Stimulated activated naive B cell treated with anti-CD40 and anti-IgM and Interleukin-4, amounts not matched to agents 10 μg/mL and 1 μg/mL and 100 μg/mL, for 72 hours (primary cell): ENCODE measurements at regions not wholly inside any gene's neighbourhood (a gene's known extent, or its start where the extent isn't known, plus 50 kb on each side); places are given as distances from the start of the nearest gene placed in this dataset.
"Not testable (repeated sequence)": the region's sequence is repeated elsewhere in the genome, so short reads cannot be mapped to it uniquely, and the experiment has no call there.

Experiments used
- ATAC-seq, 2 donors: fragments of 150-1000 bp; cut with Tn5 transposase; replicated peaks; 2 replicates each; pipeline ENCODE4 v1.10.0; 2021; ENCODE audit warnings: moderate library complexity in 1 of 2
- DNase-seq: peaks from one replicate; pipeline ENCODE4 v3.0.0; 2021
- H3K27ac Mint-ChIP-seq: one replicate; pipeline ENCODE4 v1.8.0; 2022; ENCODE audit warnings: mild to moderate bottlenecking, mixed read lengths
- H3K27me3 Mint-ChIP-seq, 2 donors: one replicate each; pipeline ENCODE4 v1.8.0; 2022; ENCODE audit warnings: mixed read lengths in 2 of 2
- H3K36me3 Mint-ChIP-seq, 2 donors: one replicate each; pipeline ENCODE4 v1.8.0; 2022; ENCODE audit warnings: mixed read lengths in 2 of 2, mild to moderate bottlenecking in 1 of 2
- H3K4me1 Mint-ChIP-seq, 2 donors: one replicate each; pipeline ENCODE4 v1.8.0; 2022; ENCODE audit warnings: mixed read lengths in 2 of 2, mild to moderate bottlenecking in 1 of 2
- H3K4me3 Mint-ChIP-seq, 2 donors: one replicate each; pipeline ENCODE4 v1.8.0; 2022; ENCODE audit warnings: mild to moderate bottlenecking in 2 of 2, mixed read lengths in 2 of 2, moderate library complexity in 1 of 2
- H3K9me3 Mint-ChIP-seq, 2 donors: one replicate each; pipeline ENCODE4 v1.8.0; 2022; ENCODE audit warnings: mixed read lengths in 2 of 2, mild to moderate bottlenecking in 1 of 2

- Mint-ChIP-seq H3K4me3 (no peak overlapping the region), H3K4me1 (no peaks in the 10 kb centered on the region), H3K9me3 (peaks cover 4 to 5% of the 10 kb centered on the region in 2 donors), H3K36me3 (no peaks in the 10 kb centered on the region), H3K27me3 (peaks cover 12 to 26% of the 10 kb centered on the region in 2 donors), H3K27ac (no peak overlapping the region)
- ATAC-seq (no peak), DNase-seq (no peak)
These were observed 56.3 kb upstream of the GPC1 start for GRCh38 chr2:240379089-240379636.

GRCh38 chr2:240383099-240383758, 52.2 kb upstream of the GPC1 start:
- no peak for ATAC-seq
- no peaks in the 10 kb centered on the region for H3K4me1 Mint-ChIP-seq
- peaks cover 18 to 24% of the 10 kb centered on the region in 2 donors for H3K27me3 Mint-ChIP-seq
- no peak overlapping the region for H3K27ac Mint-ChIP-seq
- H3K36me3 Mint-ChIP-seq = no peaks in the 10 kb centered on the region
- H3K4me3 Mint-ChIP-seq = no peak overlapping the region
- no peak for DNase-seq
- H3K9me3 Mint-ChIP-seq = peaks cover 4 to 5% of the 10 kb centered on the region in 2 donors

DNA sequence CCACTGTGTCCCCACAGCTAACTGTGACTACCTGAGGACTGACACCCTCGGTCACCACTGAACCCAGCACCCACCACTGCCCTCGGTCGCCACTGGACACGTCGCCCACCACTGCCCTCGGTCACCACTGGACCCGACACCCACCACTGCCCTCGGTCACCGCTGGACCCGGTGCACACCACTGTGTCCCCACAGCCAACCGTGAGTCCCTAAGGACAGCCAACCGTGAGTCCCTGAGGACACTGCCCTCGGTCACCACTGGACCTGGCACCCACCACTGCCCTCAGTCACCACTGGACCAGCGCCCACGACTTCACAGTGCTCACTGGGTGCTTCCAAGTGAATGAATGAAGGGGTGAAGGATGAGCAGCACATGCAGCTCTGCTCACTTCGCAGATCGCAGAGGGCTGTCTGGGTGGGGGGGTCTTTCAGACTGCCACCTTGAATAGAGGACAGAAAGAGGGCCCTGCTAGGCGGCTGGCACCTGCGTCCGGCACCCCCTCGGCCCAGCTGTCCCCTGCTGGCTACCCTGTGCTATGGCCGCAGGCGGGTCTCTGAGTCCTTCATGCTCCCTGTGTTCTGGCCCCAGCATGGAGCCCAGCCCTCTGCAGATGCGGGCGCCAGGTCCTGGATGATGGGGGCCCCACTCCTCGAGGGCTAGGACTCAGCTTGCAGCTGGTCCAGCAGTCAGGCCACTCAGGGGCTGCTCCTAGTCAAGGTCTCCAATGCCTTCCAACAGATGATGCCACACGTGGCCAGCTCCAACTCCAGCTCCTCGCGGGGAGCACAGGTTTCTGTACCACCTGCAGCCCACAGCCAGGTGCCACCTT, 51.4 kb upstream of the GPC1 start:
- Mint-ChIP-seq H3K27me3 (peaks cover 18 to 23% of the 10 kb centered on the region in 2 donors), H3K4me1 (no peaks in the 10 kb centered on the region), H3K36me3 (no peaks in the 10 kb centered on the region), H3K27ac (no peak overlapping the region), H3K9me3 (peaks cover 4 to 5% of the 10 kb centered on the region in 2 donors), H3K4me3 (no peak overlapping the region)
- ATAC-seq (no peak), DNase-seq (no peak)

DNA sequence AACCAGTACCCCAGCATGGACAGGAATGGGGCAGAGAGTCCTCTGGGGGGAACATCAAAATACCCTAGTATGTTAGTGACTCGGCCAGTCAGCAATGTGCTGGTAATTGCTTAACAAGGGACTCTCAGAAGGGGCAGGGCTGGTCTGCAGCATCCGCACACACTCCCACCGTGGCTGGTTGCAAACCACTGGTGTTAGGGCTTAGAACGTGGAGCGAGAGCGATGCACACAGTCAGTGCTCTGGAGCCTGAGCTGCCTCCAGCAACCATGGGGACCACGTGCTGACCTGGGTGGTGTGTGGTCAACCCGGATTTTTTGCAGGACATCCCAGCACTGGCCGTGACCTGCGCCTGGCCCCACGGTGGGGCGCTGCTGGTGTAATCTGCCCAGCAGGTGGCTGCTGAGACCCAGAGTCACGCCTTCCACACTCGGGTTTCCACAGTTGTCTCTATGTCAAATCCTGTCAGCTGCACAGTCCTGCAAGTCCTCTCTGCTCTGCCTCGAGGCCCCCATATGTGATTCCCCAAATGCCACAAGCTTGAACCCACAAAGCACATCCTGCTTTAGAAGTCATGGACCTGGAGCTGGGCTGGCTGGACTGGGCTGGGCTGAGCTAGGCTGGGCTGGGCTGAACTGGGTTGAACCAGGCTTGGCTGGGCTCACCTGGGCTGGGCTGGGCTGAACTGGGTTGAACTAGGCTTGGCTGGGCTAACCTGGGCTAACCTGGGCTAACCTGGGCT, 50.6 kb upstream of the GPC1 start:
- Mint-ChIP-seq H3K27me3 (peaks cover 18% of the 10 kb centered on the region in 2 donors), H3K27ac (no peak overlapping the region)

GRCh38 chr2:240385451-240386161, 49.9 kb upstream of the GPC1 start:
- not testable (repeated sequence) for H3K9me3 Mint-ChIP-seq, ATAC-seq

More for the DNA sequence above, 50.6 kb upstream of the GPC1 start:
- Mint-ChIP-seq H3K36me3 (no peaks in the 10 kb centered on the region), H3K4me1 (no peaks in the 10 kb centered on the region), H3K4me3 (no peak overlapping the region), H3K9me3 (peaks cover 4% of the 10 kb centered on the region in 2 donors)
- no peak for ATAC-seq
- no peak for DNase-seq

More at GRCh38 chr2:240385451-240386161, 49.9 kb upstream of the GPC1 start:
- peaks cover 18% of the 10 kb centered on the region in 2 donors for H3K27me3 Mint-ChIP-seq
- not testable (repeated sequence) for H3K27ac Mint-ChIP-seq, H3K36me3 Mint-ChIP-seq, H3K4me3 Mint-ChIP-seq, DNase-seq, H3K4me1 Mint-ChIP-seq
